Vagina (tissue), 2 donors: ENCODE measurements at regions not wholly inside any gene's neighbourhood (a gene's known extent, or its start where the extent isn't known, plus 50 kb on each side); places are given as distances from the start of the nearest gene placed in this dataset.
"Not testable (repeated sequence)": the region's sequence is repeated elsewhere in the genome, so short reads cannot be mapped to it uniquely, and the experiment has no call there.

ENCODE experiments used
- DNase-seq, 2 donors: peaks; one replicate each; pipeline ENCODE4 v3.0.0-alpha.2; 2017; ENCODE audit errors: extremely low spot score in 2 of 2
- H3K27ac ChIP-seq: fragments of 200-600 bp; sonication (generic); one replicate; pipeline ENCODE4 v1.5.1; 2019
- H3K27me3 ChIP-seq: fragments of 200-600 bp; sonication (generic); one replicate; pipeline ENCODE4 v1.5.1; 2019
- H3K36me3 ChIP-seq, 2 donors: fragments of 200-600 bp; sonication (generic); one replicate each; pipeline ENCODE4 v1.5.1; 2017 to 2019
- H3K4me1 ChIP-seq: fragments of 200-600 bp; sonication (generic); one replicate; pipeline ENCODE4 v1.5.1; 2019
- H3K4me3 ChIP-seq, 2 donors: fragments of 200-600 bp; sonication (generic); 1 replicate in 1 of 2; 2 replicates in 1 of 2; pipeline ENCODE4 v1.5.1; 2016 to 2019
- H3K9me3 ChIP-seq: fragments of 200-600 bp; sonication (generic); one replicate; pipeline ENCODE4 v1.5.1; 2019
- POLR2A ChIP-seq, 2 donors: fragments of 450-650 bp; IDR thresholded peaks; one replicate each; pipeline ENCODE4 v1.6.1; 2017; ENCODE audit warnings: antibody characterized with exemption in 2 of 2, mild to moderate bottlenecking in 2 of 2, moderate library complexity in 2 of 2
- POLR2AphosphoS5 ChIP-seq, 2 donors: sonication (generic); formaldehyde crosslinking; IDR thresholded peaks; one replicate each; pipeline ENCODE4 v1.9.0; 2017; ENCODE audit warnings: antibody characterized with exemption in 2 of 2, mild to moderate bottlenecking in 2 of 2, low read depth in 1 of 2; ENCODE audit not compliant: insufficient read depth in 1 of 2
- intact Hi-C: fragments of 100-400 bp; cut with DNase I; formaldehyde crosslinking; loops from one replicate; pipeline ENCODE4 v1.15.1; 2023
- TF ChIP-seq, protein P1 (sequence below), 3 experiments: fragments of 450-650 bp in 2 of 3; fragments of 200-600 bp in 1 of 3; sonication (generic) in 1 of 3; IDR thresholded peaks; one replicate each; pipeline ENCODE4 v1.5.1; 2017 to 2019; ENCODE audit warnings: antibody characterized with exemption in 3 of 3, mild to moderate bottlenecking in 2 of 3, moderate library complexity in 2 of 3

DNA sequence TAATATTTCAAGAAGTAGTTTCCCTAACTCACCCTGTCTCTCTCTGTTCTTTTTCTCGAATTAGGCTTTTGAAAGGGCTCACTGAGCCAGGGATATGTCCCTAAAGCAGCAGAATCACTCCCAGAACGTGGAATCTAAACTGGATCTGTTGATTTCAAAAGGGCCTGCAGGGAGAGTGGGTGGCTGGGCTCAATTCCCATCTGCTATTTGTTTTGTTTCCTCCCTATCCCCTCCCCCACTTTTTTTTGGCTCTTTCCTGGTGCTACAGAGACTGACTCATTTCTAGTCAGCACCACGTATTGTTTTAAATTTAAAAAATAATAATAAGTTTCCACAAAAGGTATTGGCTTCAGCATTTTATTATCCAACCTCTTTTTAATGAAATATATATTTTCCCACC is 961.5 kb downstream of the FAM181B start:
- no peak for DNase-seq
- intact Hi-C loops = no loop called here
- TF ChIP-seq POLR2AphosphoS5 (IDR thresholded peaks at IDR 0.05; ENCODE audit: insufficient read depth in 1 of 2, low read depth in 1 of 2) (no peak), POLR2A (IDR thresholded peaks at IDR 0.05) (no peak)
- TF ChIP-seq, protein P1, sequence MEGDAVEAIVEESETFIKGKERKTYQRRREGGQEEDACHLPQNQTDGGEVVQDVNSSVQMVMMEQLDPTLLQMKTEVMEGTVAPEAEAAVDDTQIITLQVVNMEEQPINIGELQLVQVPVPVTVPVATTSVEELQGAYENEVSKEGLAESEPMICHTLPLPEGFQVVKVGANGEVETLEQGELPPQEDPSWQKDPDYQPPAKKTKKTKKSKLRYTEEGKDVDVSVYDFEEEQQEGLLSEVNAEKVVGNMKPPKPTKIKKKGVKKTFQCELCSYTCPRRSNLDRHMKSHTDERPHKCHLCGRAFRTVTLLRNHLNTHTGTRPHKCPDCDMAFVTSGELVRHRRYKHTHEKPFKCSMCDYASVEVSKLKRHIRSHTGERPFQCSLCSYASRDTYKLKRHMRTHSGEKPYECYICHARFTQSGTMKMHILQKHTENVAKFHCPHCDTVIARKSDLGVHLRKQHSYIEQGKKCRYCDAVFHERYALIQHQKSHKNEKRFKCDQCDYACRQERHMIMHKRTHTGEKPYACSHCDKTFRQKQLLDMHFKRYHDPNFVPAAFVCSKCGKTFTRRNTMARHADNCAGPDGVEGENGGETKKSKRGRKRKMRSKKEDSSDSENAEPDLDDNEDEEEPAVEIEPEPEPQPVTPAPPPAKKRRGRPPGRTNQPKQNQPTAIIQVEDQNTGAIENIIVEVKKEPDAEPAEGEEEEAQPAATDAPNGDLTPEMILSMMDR (IDR thresholded peaks at IDR 0.05) = no peak

DNA sequence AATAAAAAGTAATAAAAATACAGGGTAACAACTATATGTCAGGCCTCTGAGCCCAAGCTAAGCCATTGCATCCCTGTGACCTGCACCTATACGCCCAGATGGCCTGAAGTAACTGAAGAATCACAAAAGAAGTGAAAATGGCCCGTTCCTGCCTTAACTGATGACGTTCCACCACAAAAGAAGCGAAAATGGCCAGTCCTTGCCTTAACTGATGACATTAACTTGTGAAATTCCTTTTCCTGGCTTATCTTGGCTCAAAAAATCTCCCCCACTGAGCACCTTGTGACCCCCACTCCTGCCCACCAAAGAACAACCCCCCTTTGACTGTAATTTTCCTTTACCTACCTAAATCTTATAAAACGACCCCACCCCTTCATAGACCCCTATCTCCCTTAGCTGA is 963.8 kb downstream of the FAM181B start:
- not testable (repeated sequence) for H3K4me1 ChIP-seq, H3K36me3 ChIP-seq, DNase-seq

More for the DNA sequence above, 961.5 kb downstream of the FAM181B start:
- no peaks in the 10 kb centered on the region for H3K27me3 ChIP-seq
- H3K4me3 ChIP-seq = no peak overlapping the region
- H3K4me1 ChIP-seq = no peaks in the 10 kb centered on the region
- no peaks in the 10 kb centered on the region for H3K9me3 ChIP-seq
- H3K36me3 ChIP-seq = no peaks in the 10 kb centered on the region
- no peak overlapping the region for H3K27ac ChIP-seq

GRCh38 chr11:81756864-81757595 is 976.6 kb downstream of the FAM181B start:
- no peak for TF ChIP-seq POLR2AphosphoS5 (IDR thresholded peaks at IDR 0.05; ENCODE audit: insufficient read depth in 1 of 2, low read depth in 1 of 2)
- TF ChIP-seq, protein P1 (IDR thresholded peaks at IDR 0.05) = no peak
- no peak for TF ChIP-seq POLR2A (IDR thresholded peaks at IDR 0.05)
- intact Hi-C loops = no loop called here
- H3K4me1 ChIP-seq = no peaks in the 10 kb centered on the region
- no peak overlapping the region for H3K27ac ChIP-seq
- no peak for DNase-seq
- H3K27me3 ChIP-seq = no peaks in the 10 kb centered on the region
- no peaks in the 10 kb centered on the region for H3K9me3 ChIP-seq
- H3K4me3 ChIP-seq = no peak overlapping the region
- H3K36me3 ChIP-seq = no peaks in the 10 kb centered on the region

More for the DNA sequence above, 963.8 kb downstream of the FAM181B start:
- intact Hi-C loops, H3K27me3 ChIP-seq, H3K4me3 ChIP-seq, H3K9me3 ChIP-seq, H3K27ac ChIP-seq: not testable (repeated sequence)

DNA sequence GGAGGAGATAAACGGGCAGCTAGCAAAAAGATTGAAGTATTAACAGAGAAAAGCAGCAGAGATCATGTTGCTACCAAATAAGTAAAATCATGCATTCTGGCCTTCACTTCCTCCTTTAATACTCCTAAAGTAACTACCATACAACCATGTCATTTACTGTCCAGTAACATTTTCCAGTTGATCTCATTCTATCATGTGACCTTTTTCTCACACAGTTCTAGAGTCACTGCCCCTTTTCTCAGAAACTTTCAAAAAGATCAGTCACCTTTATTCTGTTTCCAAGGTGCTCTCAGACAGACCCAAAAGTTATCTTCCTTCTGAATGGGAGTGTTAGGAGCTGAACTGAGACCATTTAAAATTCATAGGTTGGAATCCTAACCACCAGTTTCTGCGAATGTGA is 984.4 kb downstream of the FAM181B start:
- H3K9me3 ChIP-seq = no peaks in the 10 kb centered on the region
- H3K36me3 ChIP-seq = no peaks in the 10 kb centered on the region
- DNase-seq = no peak
- no peaks in the 10 kb centered on the region for H3K4me1 ChIP-seq
- no peak overlapping the region for H3K4me3 ChIP-seq
- intact Hi-C loops = no loop called here
- TF ChIP-seq, protein P1 (IDR thresholded peaks at IDR 0.05) = no peak
- no peak overlapping the region for H3K27ac ChIP-seq
- no peaks in the 10 kb centered on the region for H3K27me3 ChIP-seq

- H3K4me1 ChIP-seq = no peaks in the 10 kb centered on the region
- TF ChIP-seq POLR2A (IDR thresholded peaks at IDR 0.05) = no peak
- no peak for TF ChIP-seq POLR2AphosphoS5 (IDR thresholded peaks at IDR 0.05; ENCODE audit: insufficient read depth in 1 of 2, low read depth in 1 of 2)
- TF ChIP-seq, protein P1 (IDR thresholded peaks at IDR 0.05) = no peak
- H3K27me3 ChIP-seq = no peaks in the 10 kb centered on the region
- no peak for DNase-seq
- H3K36me3 ChIP-seq = no peaks in the 10 kb centered on the region
- H3K4me3 ChIP-seq = no peak overlapping the region
- no peak overlapping the region for H3K27ac ChIP-seq
- intact Hi-C loops = no loop called here
- H3K9me3 ChIP-seq = no peaks in the 10 kb centered on the region
Measured at GRCh38 chr11:81744336-81745116, 989.1 kb downstream of the FAM181B start.
